SHP77 treated with DMSO at 0.1 percent for 48 hours (cell line): ENCODE measurements at regions not wholly inside any gene's neighbourhood (a gene's known extent, or its start where the extent isn't known, plus 50 kb on each side); places are given as distances from the start of the nearest gene placed in this dataset.

Experiments used
- DNase-seq: peaks from one replicate; lab custom pipeline; 2025; lab: John Stamatoyannopoulos, UW

- no peak for DNase-seq
These were observed 718.6 kb downstream of the PDHA2 start for GRCh38 chr4:96558466-96558865.

GRCh38 chr4:96566755-96567154, 726.9 kb downstream of the PDHA2 start:
- DNase-seq: no peak

- no peak for DNase-seq
These were observed 745.4 kb downstream of the PDHA2 start for GRCh38 chr4:96585304-96585703.

- DNase-seq: no peak
These were observed 753.5 kb downstream of the PDHA2 start for GRCh38 chr4:96593422-96593821.

- DNase-seq: no peak
These were observed 758.6 kb downstream of the PDHA2 start for GRCh38 chr4:96598465-96598864.

GRCh38 chr4:96599752-96600151, 759.9 kb downstream of the PDHA2 start:
- DNase-seq: no peak

GRCh38 chr4:96602661-96603060, 762.8 kb downstream of the PDHA2 start:
- no peak for DNase-seq

GRCh38 chr4:96603641-96604040, 763.7 kb downstream of the PDHA2 start:
- DNase-seq: no peak

- DNase-seq: no peak
These were observed 766.6 kb downstream of the PDHA2 start for GRCh38 chr4:96606451-96606850.

GRCh38 chr4:96626023-96626422, 786.1 kb downstream of the PDHA2 start:
- no peak for DNase-seq

GRCh38 chr4:96630839-96631238, 790.9 kb downstream of the PDHA2 start:
- DNase-seq: no peak

GRCh38 chr4:96637971-96638412, 798.1 kb downstream of the PDHA2 start:
- no peak for DNase-seq

- DNase-seq: no peak
These were observed 800.0 kb downstream of the PDHA2 start for GRCh38 chr4:96639932-96640331.

- DNase-seq: no peak
These were observed 802.6 kb downstream of the PDHA2 start for GRCh38 chr4:96642490-96642889.

GRCh38 chr4:96646146-96646545, 806.3 kb downstream of the PDHA2 start:
- no peak for DNase-seq

GRCh38 chr4:96649536-96649935, 809.6 kb downstream of the PDHA2 start:
- DNase-seq: no peak

- DNase-seq: no peak
These were observed 812.3 kb downstream of the PDHA2 start for GRCh38 chr4:96652158-96652557.

GRCh38 chr4:96652821-96653220, 812.9 kb downstream of the PDHA2 start:
- no peak for DNase-seq

- DNase-seq: no peak
These were observed 814.2 kb downstream of the PDHA2 start for GRCh38 chr4:96654045-96654444.

- no peak for DNase-seq
These were observed 830.5 kb downstream of the PDHA2 start for GRCh38 chr4:96670381-96670780.

GRCh38 chr4:96675416-96675815, 835.5 kb downstream of the PDHA2 start:
- DNase-seq: no peak

- DNase-seq: no peak
These were observed 836.0 kb downstream of the PDHA2 start for GRCh38 chr4:96675896-96676295.

- no peak for DNase-seq
These were observed 837.0 kb downstream of the PDHA2 start for GRCh38 chr4:96676754-96677435.

GRCh38 chr4:96677499-96677898, 837.6 kb downstream of the PDHA2 start:
- DNase-seq: no peak
